Brain microvascular endothelial cell (primary cell): ENCODE measurements at regions not wholly inside any gene's neighbourhood (a gene's known extent, or its start where the extent isn't known, plus 50 kb on each side); places are given as distances from the start of the nearest gene placed in this dataset.

ENCODE experiments used
- DNase-seq: peaks from one replicate; pipeline ENCODE4 v3.0.0-alpha.2; 2020
- H3K27ac ChIP-seq: fragments of 250-450 bp; sonication (Bioruptor Pico); 2 replicates; pipeline ENCODE4 v1.5.1; 2020; ENCODE audit warnings: mild to moderate bottlenecking, moderate library complexity
- H3K27me3 ChIP-seq: fragments of 250-450 bp; sonication (Bioruptor Pico); replicated peaks from 2 replicates; pipeline ENCODE4 v1.5.1; 2020; ENCODE audit warnings: mild to moderate bottlenecking
- H3K36me3 ChIP-seq: fragments of 250-450 bp; sonication (Bioruptor Pico); replicated peaks from 2 replicates; pipeline ENCODE4 v1.5.1; 2020; ENCODE audit warnings: mild to moderate bottlenecking
- H3K4me3 ChIP-seq: 2 replicates; pipeline ENCODE4 v1.5.1; 2011; ENCODE audit warnings: low read depth, mild to moderate bottlenecking, control low read depth, low read length, moderate library complexity
- in situ Hi-C: cut with HindIII; loops from 2 replicates; pipeline ENCODE4 v1.10.0; 2017; ENCODE audit warnings: low sequenced_read_pairs, low pct_ligation_motif_present
- TF ChIP-seq, protein P1 (sequence below): IDR thresholded peaks from 2 replicates; pipeline ENCODE4 v1.5.1; 2011; ENCODE audit warnings: low read depth, mild to moderate bottlenecking, moderate library complexity, low read length, control low read depth, inconsistent platforms; ENCODE audit errors: missing control alignments

GRCh38 chr9:90948156-90948555 lies 146.5 kb downstream of the SYK start:
- DNase-seq, result no peak

DNA sequence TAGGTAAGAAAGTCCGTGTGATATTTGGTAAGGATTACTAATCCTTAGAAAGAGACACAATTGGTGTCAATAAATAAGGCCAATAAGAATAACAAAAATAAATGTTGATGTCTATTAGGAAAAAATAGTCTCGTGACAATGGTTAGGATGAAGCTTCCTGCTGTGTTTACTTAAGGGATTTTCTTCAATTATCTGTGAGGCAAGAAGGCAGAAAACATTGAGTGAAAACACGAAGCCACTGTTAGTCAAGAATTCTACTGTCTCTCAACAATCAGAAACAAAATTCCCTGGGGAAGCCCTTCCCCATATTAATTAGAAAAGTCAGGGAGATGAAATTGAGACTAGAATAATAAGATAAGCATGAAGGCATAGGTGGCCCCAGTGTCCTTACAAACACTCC lies 149.0 kb downstream of the SYK start:
- Histone ChIP-seq H3K4me3 (no peak overlapping the region), H3K27me3 (no peaks in the 10 kb centered on the region), H3K36me3 (no peaks in the 10 kb centered on the region), H3K27ac (no peak overlapping the region)
- TF ChIP-seq, protein P1, sequence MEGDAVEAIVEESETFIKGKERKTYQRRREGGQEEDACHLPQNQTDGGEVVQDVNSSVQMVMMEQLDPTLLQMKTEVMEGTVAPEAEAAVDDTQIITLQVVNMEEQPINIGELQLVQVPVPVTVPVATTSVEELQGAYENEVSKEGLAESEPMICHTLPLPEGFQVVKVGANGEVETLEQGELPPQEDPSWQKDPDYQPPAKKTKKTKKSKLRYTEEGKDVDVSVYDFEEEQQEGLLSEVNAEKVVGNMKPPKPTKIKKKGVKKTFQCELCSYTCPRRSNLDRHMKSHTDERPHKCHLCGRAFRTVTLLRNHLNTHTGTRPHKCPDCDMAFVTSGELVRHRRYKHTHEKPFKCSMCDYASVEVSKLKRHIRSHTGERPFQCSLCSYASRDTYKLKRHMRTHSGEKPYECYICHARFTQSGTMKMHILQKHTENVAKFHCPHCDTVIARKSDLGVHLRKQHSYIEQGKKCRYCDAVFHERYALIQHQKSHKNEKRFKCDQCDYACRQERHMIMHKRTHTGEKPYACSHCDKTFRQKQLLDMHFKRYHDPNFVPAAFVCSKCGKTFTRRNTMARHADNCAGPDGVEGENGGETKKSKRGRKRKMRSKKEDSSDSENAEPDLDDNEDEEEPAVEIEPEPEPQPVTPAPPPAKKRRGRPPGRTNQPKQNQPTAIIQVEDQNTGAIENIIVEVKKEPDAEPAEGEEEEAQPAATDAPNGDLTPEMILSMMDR, result no peak
- no peak for DNase-seq
- in situ Hi-C loops, result no loop called here

More at GRCh38 chr9:90948156-90948555, 146.5 kb downstream of the SYK start:
- in situ Hi-C loops, result no loop called here
- Histone ChIP-seq H3K27me3 (no peaks in the 10 kb centered on the region), H3K4me3 (no peak overlapping the region), H3K27ac (no peak overlapping the region), H3K36me3 (no peaks in the 10 kb centered on the region)
- TF ChIP-seq, protein P1, result no peak

DNA sequence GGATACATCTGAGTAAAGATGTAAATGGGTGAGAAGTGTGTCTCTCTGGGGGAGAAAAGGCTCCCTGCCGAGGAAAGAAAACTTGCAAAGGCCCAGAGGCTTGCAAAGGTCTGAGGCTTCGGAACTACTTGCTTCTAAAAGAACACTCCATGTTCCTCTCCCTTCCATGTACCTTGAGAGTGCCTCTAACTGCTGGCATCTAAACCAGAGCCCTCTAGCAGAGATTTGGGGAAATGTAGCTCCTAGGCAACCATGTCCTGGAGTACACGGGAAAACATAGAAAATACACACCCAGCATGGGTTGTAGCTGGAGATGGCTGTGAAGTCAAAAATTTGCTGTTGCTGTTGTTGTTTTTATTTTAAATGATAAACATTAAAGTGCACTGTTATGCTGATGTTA lies 151.6 kb downstream of the SYK start:
- in situ Hi-C loops, result no loop called here
- H3K27me3 ChIP-seq, result no peaks in the 10 kb centered on the region
- H3K27ac ChIP-seq, result no peak overlapping the region
- DNase-seq, result no peak
- TF ChIP-seq, protein P1, result no peak
- no peaks in the 10 kb centered on the region for H3K36me3 ChIP-seq
- H3K4me3 ChIP-seq, result no peak overlapping the region

- no peak overlapping the region for H3K4me3 ChIP-seq
- H3K27ac ChIP-seq, result no peak overlapping the region
- in situ Hi-C loops, result no loop called here
- H3K36me3 ChIP-seq, result no peaks in the 10 kb centered on the region
- no peaks in the 10 kb centered on the region for H3K27me3 ChIP-seq
- no peak for DNase-seq
- TF ChIP-seq, protein P1, result peak; percentile 17
Observed at GRCh38 chr9:90953805-90954204, 152.2 kb downstream of the SYK start.

DNA sequence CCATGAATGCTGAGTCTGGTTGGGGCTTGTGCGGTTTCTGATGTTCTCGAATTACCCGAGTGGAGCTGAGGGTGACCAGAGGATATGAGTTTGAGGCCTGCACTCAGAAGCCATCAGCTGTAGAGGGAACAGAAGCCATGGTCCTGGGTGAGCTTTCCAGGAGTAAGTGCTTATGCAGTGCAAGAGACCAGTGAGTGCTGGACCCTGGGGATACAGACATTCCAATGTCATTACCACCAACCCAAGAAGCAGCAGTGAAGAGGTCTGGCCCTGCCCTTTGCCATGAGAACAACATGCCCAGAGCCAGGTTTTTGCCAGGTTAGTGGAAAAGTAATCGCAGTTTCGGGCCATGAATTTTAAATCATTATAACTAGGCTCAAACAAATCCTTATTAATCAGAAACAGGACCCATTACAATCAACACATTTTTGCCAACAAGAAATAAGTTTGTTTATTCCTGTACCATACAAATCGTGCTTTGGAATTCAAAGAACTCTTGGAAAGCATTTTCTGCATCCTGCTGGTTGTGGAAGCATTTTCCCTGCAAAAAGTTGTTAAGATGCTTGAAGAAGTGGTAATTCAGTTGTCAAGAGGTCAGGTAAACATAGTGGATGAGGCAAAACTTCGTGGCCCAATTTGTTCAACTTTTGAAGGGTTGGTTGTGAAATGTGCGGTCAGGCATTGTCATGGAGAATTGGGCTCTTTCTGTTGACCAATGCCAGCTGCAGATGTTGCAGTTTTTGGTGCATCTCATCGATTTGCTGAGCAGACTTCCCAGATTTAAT lies 154.6 kb downstream of the SYK start:
- H3K27ac ChIP-seq, result no peak overlapping the region
- in situ Hi-C loops, result no loop called here
- H3K36me3 ChIP-seq, result no peaks in the 10 kb centered on the region
- H3K27me3 ChIP-seq, result no peaks in the 10 kb centered on the region
- peak; percentile 25 for DNase-seq
- H3K4me3 ChIP-seq, result no peak overlapping the region
- TF ChIP-seq, protein P1, result no peak

DNA sequence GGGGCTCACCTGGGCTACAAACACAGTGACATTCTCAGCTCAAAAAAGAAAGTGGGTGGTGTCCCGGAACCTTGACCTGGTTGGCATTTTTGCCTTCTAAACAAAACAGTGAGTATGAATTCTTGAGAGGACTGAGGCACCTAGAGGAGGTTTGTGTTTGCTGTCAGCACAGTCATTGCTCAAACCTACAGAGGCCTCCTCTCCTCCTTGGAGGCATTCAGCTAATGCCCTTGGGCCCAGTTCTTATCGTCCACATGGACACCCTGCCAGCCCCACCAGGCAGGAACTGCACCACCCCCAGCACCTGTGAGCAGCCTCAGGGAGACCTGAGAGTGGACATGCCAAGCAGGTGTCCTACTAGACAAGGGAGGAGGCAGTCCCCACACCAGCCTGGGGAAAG lies 156.7 kb downstream of the SYK start:
- Histone ChIP-seq H3K36me3 (no peaks in the 10 kb centered on the region), H3K27ac (no peak overlapping the region), H3K27me3 (no peaks in the 10 kb centered on the region), H3K4me3 (no peak overlapping the region)
- in situ Hi-C loops, result no loop called here
- TF ChIP-seq, protein P1, result no peak
- DNase-seq, result no peak
